ENCODE measurements at regions not wholly inside any gene's neighbourhood (a gene's known extent, or its start where the extent isn't known, plus 50 kb on each side); places are given as distances from the start of the nearest gene placed in this dataset.

DNA sequence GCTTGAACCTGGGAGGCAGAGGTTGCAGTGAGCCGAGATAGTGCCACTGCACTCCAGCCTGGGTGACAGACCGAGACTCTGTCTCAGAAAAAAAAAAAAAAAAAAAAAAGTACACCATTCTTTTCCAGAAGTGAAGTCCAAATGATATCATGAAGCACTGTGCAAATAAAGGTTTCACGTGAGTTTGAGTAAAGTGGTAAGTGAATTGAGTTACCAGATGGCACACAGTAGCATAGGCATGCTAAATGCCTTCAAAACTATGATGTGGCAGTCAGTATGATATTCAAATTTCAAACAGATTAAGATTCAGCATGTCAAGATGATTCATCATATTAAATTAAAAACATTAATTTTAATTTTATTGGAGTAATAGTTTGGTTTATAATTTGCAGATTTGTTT, 195.2 kb downstream of the TAF11L14 start:
- H3K36me3 Mint-ChIP-seq (ENCODE audit: low read depth): no peaks in the 10 kb centered on the region
- no peak overlapping the region for H3K4me2 ChIP-seq
- no peaks in the 10 kb centered on the region for H3K4me1 ChIP-seq (ENCODE audit: insufficient read depth)
- H3K27ac ChIP-seq (ENCODE audit: low read depth): no peak overlapping the region
- H3F3A ChIP-seq (replicated peaks; ENCODE audit: low read depth): no peaks in the 10 kb centered on the region
- TF ChIP-seq REST (IDR thresholded peaks at IDR 0.05; ENCODE audit: unreplicated experiment) (no peak), CREB1 (CRISPR knock-in tag; IDR thresholded peaks at IDR 0.05; ENCODE audit: low read depth) (no peak), EZH2 (IDR thresholded peaks at IDR 0.05; ENCODE audit: low read depth, unreplicated experiment) (no peak), POLR2AphosphoS5 (IDR thresholded peaks at IDR 0.05; ENCODE audit: low read depth) (no peak), EZH2phosphoT487 (IDR thresholded peaks at IDR 0.05; ENCODE audit: unreplicated experiment) (no peak), ZNF114 (CRISPR knock-in tag; IDR thresholded peaks at IDR 0.05) (no peak), ZNF462 (CRISPR knock-in tag; IDR thresholded peaks at IDR 0.05) (no peak), ETS1 (IDR thresholded peaks at IDR 0.05) (no peak), JUNB (IDR thresholded peaks at IDR 0.05; ENCODE audit: unreplicated experiment) (no peak), NANOG (IDR thresholded peaks at IDR 0.05; ENCODE audit: borderline replicate concordance) (no peak), ZNF331 (CRISPR knock-in tag; IDR thresholded peaks at IDR 0.05; ENCODE audit: low read depth) (no peak), STAT1 (IDR thresholded peaks at IDR 0.05; ENCODE audit: unreplicated experiment) (no peak)
- TF ChIP-seq, protein P1, sequence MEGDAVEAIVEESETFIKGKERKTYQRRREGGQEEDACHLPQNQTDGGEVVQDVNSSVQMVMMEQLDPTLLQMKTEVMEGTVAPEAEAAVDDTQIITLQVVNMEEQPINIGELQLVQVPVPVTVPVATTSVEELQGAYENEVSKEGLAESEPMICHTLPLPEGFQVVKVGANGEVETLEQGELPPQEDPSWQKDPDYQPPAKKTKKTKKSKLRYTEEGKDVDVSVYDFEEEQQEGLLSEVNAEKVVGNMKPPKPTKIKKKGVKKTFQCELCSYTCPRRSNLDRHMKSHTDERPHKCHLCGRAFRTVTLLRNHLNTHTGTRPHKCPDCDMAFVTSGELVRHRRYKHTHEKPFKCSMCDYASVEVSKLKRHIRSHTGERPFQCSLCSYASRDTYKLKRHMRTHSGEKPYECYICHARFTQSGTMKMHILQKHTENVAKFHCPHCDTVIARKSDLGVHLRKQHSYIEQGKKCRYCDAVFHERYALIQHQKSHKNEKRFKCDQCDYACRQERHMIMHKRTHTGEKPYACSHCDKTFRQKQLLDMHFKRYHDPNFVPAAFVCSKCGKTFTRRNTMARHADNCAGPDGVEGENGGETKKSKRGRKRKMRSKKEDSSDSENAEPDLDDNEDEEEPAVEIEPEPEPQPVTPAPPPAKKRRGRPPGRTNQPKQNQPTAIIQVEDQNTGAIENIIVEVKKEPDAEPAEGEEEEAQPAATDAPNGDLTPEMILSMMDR (conservative IDR thresholded peaks at IDR 0.05; ENCODE audit: low read depth in 2 of 2): no peak
- no peaks in the 10 kb centered on the region for H3K9me3 Mint-ChIP-seq
- no peak overlapping the region for H3K27ac Mint-ChIP-seq
- H3K4me3 Mint-ChIP-seq: no peak overlapping the region
- H3K79me2 ChIP-seq (replicated peaks; ENCODE audit: insufficient read depth): no peaks in the 10 kb centered on the region
- H3K4me3 ChIP-seq: no peak overlapping the region
- no peak for DNase-seq (ENCODE audit: low spot score)
- H4K20me1 ChIP-seq (replicated peaks; ENCODE audit: insufficient read depth): no peaks in the 10 kb centered on the region
- H3K36me3 ChIP-seq (ENCODE audit: insufficient read depth): no peaks in the 10 kb centered on the region
- no peak overlapping the region for H2AFZ ChIP-seq
- H3K27me3 Mint-ChIP-seq (ENCODE audit: insufficient read depth, low read depth, poor library complexity): no peaks in the 10 kb centered on the region
- H3K4me1 Mint-ChIP-seq: no peaks in the 10 kb centered on the region
- ATAC-seq: no peak
- H3K9me2 ChIP-seq (ENCODE audit: insufficient read depth): peaks cover 13% of the 10 kb centered on the region; the same call in 1 of the 2 replicates
- no peaks in the 10 kb centered on the region for H3K27me3 ChIP-seq (ENCODE audit: insufficient read depth)
